HG03378 (cell line): ENCODE measurements at regions not wholly inside any gene's neighbourhood (a gene's known extent, or its start where the extent isn't known, plus 50 kb on each side); places are given as distances from the start of the nearest gene placed in this dataset.

Experiments
- ATAC-seq: cut with Tn5 transposase; IDR thresholded peaks from one replicate; pipeline ENCODE4 v1.9.1; 2021; ENCODE audit warnings: mild to moderate bottlenecking, moderate library complexity; ENCODE audit not compliant: unreplicated experiment

- no peak for ATAC-seq
Observed at GRCh38 chr1:184302346-184302745, 84.5 kb upstream of the C1orf21 start.

- ATAC-seq, result no peak
Observed at GRCh38 chr1:184310157-184310819, 76.5 kb upstream of the C1orf21 start.

- ATAC-seq, result no peak
Observed at GRCh38 chr1:184311580-184311979, 75.2 kb upstream of the C1orf21 start.

- ATAC-seq, result no peak
Observed at GRCh38 chr1:184315254-184315653, 71.6 kb upstream of the C1orf21 start.

- no peak for ATAC-seq
Observed at GRCh38 chr1:184319879-184320278, 67.0 kb upstream of the C1orf21 start.

GRCh38 chr1:184322253-184322652, 64.6 kb upstream of the C1orf21 start:
- no peak for ATAC-seq

GRCh38 chr1:184324972-184325371, 61.9 kb upstream of the C1orf21 start:
- ATAC-seq, result no peak

GRCh38 chr1:184326278-184326677, 60.6 kb upstream of the C1orf21 start:
- no peak for ATAC-seq

- ATAC-seq, result no peak
Observed at GRCh38 chr1:184329245-184329953, 57.4 kb upstream of the C1orf21 start.

- ATAC-seq, result no peak
Observed at GRCh38 chr1:184329962-184330868, 56.6 kb upstream of the C1orf21 start.

GRCh38 chr1:184330875-184331274, 56.0 kb upstream of the C1orf21 start:
- no peak for ATAC-seq
